GM12878 (cell line): ENCODE measurements at regions not wholly inside any gene's neighbourhood (a gene's known extent, or its start where the extent isn't known, plus 50 kb on each side); places are given as distances from the start of the nearest gene placed in this dataset.

Experiments used
- ATAC-seq: fragments of 200-7000 bp; cut with Tn5 transposase; 3 replicates; pipeline ENCODE4 v1.9.1; 2020; ENCODE audit warnings: mild to moderate bottlenecking, moderate library complexity
- BruUV-seq: library from RNA; stranded (reverse); fragments of 400-500 nt; replicated peaks from 2 replicates; lab custom pipeline; 2021; lab: Mats Ljungman, UMichigan
- CTCF ChIA-PET: fragments of 300-600 bp; sonication (Branson Sonifier 250); formaldehyde crosslinking; extraction: SDS; loops from one replicate; lab custom pipeline; 2021; ENCODE audit warnings: inconsistent platforms; lab: Yijun Ruan, JAX
- POLR2A ChIA-PET: fragments of 350-600 bp; formaldehyde crosslinking; extraction: SDS; loops from one replicate; lab custom pipeline; 2021; ENCODE audit warnings: inconsistent platforms; lab: Charles Lee
- RAD21 ChIA-PET: fragments of 300-600 bp; sonication (Branson Sonifier 250); formaldehyde crosslinking; loops from one replicate; lab custom pipeline; 2023; ENCODE audit warnings: antibody characterized with exemption; ENCODE audit not compliant: unreplicated experiment; lab: Charles Lee
- SMC1A ChIA-PET: fragments of 300-600 bp; sonication (Branson Sonifier 250); formaldehyde crosslinking; loops from one replicate; lab custom pipeline; 2023; ENCODE audit not compliant: unreplicated experiment, uncharacterized antibody; lab: Charles Lee
- DNase-seq: peaks from one replicate; pipeline ENCODE4 v3.0.0-alpha.2; 2011; ENCODE audit warnings: low read depth, low spot score
- FAIRE-seq: peaks from 3 replicates; lab custom pipeline; 2011; peaks lifted over from hg19 to GRCh38; lab: Jason Lieb, UNC
- H2AFZ ChIP-seq: 2 replicates; pipeline ENCODE4 v1.6.0; 2011; ENCODE audit warnings: low read depth, low read length, control low read depth; ENCODE audit not compliant: control insufficient read depth
- H3K27ac ChIP-seq: 2 replicates; pipeline ENCODE4 v1.5.1; 2011; ENCODE audit warnings: control low read depth; ENCODE audit not compliant: control insufficient read depth, insufficient read depth
- H3K27me3 ChIP-seq, 2 experiments: replicated peaks in 1 of 2; 2 replicates each; pipeline versions ENCODE4 v1.6.0 to v1.6.1; 2011; ENCODE audit warnings: low read length in 1 of 2; ENCODE audit not compliant: control insufficient read depth in 2 of 2, insufficient read depth in 2 of 2
- H3K36me3 ChIP-seq, 2 experiments: 2 replicates each; pipeline ENCODE4 v1.5.1; 2011; ENCODE audit warnings: low read length in 1 of 2; ENCODE audit not compliant: control insufficient read depth in 2 of 2, insufficient read depth in 2 of 2
- H3K4me1 ChIP-seq: 2 replicates; pipeline ENCODE4 v1.6.1; 2011; ENCODE audit warnings: mild to moderate bottlenecking, low read length, moderate library complexity, mixed read lengths; ENCODE audit not compliant: control insufficient read depth, insufficient read depth
- H3K4me2 ChIP-seq: 2 replicates; pipeline ENCODE4 v1.6.0; 2011; ENCODE audit warnings: control low read depth; ENCODE audit not compliant: control insufficient read depth, insufficient read depth
- H3K4me3 ChIP-seq: fragments of 200-600 bp; sonication (generic); 2 replicates; pipeline ENCODE4 v1.5.1; 2016
- H3K79me2 ChIP-seq: 2 replicates; pipeline ENCODE4 v1.6.0; 2011; ENCODE audit warnings: low read length; ENCODE audit not compliant: control insufficient read depth, insufficient read depth
- H3K9ac ChIP-seq: 2 replicates; pipeline ENCODE4 v1.8.0; 2011; ENCODE audit warnings: low read length, control low read depth, mixed read lengths; ENCODE audit not compliant: control insufficient read depth, insufficient read depth
- H3K9me3 ChIP-seq: replicated peaks from 3 replicates; pipeline ENCODE4 v1.5.1; 2011; ENCODE audit warnings: mild to moderate bottlenecking, low read length; ENCODE audit not compliant: control insufficient read depth, insufficient read depth
- H4K20me1 ChIP-seq: 2 replicates; pipeline ENCODE4 v1.6.0; 2011; ENCODE audit not compliant: control insufficient read depth, insufficient read depth
- FOXM1 ChIP-seq: IDR thresholded peaks from 2 replicates; pipeline ENCODE4 v1.6.1; 2012; ENCODE audit warnings: low read depth, mild to moderate bottlenecking, inconsistent platforms, low read length, moderate library complexity
- IKZF1 ChIP-seq: fragments of 450-650 bp; conservative IDR thresholded peaks from 2 replicates; pipeline ENCODE4 v1.6.1; 2017; ENCODE audit warnings: antibody characterized with exemption, mild to moderate bottlenecking
- MTA3 ChIP-seq: IDR thresholded peaks from 2 replicates; pipeline ENCODE4 v1.6.1; 2012; ENCODE audit warnings: low read length, inconsistent platforms, borderline replicate concordance
- SMAD1 ChIP-seq: fragments of 450-650 bp; IDR thresholded peaks from 2 replicates; pipeline ENCODE4 v1.6.1; 2018; ENCODE audit warnings: mild to moderate bottlenecking, low read depth; ENCODE audit not compliant: partially characterized antibody
- ZBED1 ChIP-seq: IDR thresholded peaks from 2 replicates; pipeline ENCODE4 v1.6.1; 2016; ENCODE audit warnings: borderline replicate concordance
- ZSCAN29 ChIP-seq: fragments of 450-650 bp; IDR thresholded peaks from 2 replicates; pipeline ENCODE4 v1.6.1; 2017; ENCODE audit warnings: mild to moderate bottlenecking, moderate library complexity
- in situ Hi-C: fragments of 300-500 bp; cut with MboI; formaldehyde crosslinking; loops from 9 replicates; pipeline ENCODE4 v1.14.3; 2018; ENCODE audit warnings: mixed read lengths
- intact Hi-C: fragments of 100-400 bp; cut with micrococcal nuclease; formaldehyde crosslinking; loops from one replicate; pipeline ENCODE4 v1.14.2; 2022; ENCODE audit not compliant: unreplicated experiment
- TF ChIP-seq, protein P1 (sequence below): fragments of 450-650 bp; formaldehyde crosslinking; IDR thresholded peaks from 2 replicates; pipeline ENCODE4 v1.4.0; 2020; ENCODE audit warnings: mild to moderate bottlenecking, moderate library complexity
- TF ChIP-seq, protein P2 (sequence below): fragments of 450-650 bp; IDR thresholded peaks from 2 replicates; pipeline ENCODE4 v1.6.1; 2017; ENCODE audit warnings: mild to moderate bottlenecking, moderate library complexity
- TF ChIP-seq, protein P3 (sequence below): fragments of 450-650 bp; formaldehyde crosslinking; IDR thresholded peaks from 2 replicates; pipeline ENCODE4 v1.4.0; 2022; ENCODE audit warnings: mild to moderate bottlenecking, moderate library complexity

DNA sequence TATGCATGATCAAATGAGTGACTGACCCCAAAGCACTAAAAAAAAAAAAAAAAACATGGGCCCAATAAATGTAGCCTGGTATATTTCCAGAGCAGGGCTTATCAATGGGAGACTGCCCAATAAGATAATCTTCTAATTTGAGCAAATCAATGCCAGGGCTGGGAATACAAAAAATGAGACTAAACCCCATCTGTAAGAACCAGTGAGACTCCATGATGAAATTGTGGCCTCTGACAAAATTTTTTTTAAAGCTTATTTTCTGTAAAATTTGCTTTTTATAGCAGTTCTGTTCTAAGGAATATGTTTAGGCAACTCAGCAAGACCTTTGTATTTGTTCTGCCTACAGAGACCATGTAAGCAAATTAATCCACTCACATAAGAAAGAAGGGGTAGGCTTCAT lies 186.8 kb upstream of the CCDC150 start:
- no peaks in the 10 kb centered on the region for H3K27me3 ChIP-seq
- H3K79me2 ChIP-seq = no peaks in the 10 kb centered on the region
- CTCF ChIA-PET = interaction anchor here (0.7 to 8.4 kb wide), 50 partner anchors 8 to 384 kb away, joined by 3 to 220 read pairs (median 10); partner anchors contain the start of gene DNAH7
- H3K27ac ChIP-seq = peak overlapping the region; percentile 64
- no peaks in the 10 kb centered on the region for H4K20me1 ChIP-seq
- H3K4me1 ChIP-seq = peaks cover 16% of the 10 kb centered on the region
- FAIRE-seq = no peak
- in situ Hi-C loops = loop anchor here (5.0 kb wide), 2 partner anchors 155 to 370 kb away; no protein-coding TSS in a partner anchor
- TF ChIP-seq SMAD1 = no peak
- no peak for TF ChIP-seq ZSCAN29
- no peak for TF ChIP-seq ZBED1
- TF ChIP-seq, protein P1, sequence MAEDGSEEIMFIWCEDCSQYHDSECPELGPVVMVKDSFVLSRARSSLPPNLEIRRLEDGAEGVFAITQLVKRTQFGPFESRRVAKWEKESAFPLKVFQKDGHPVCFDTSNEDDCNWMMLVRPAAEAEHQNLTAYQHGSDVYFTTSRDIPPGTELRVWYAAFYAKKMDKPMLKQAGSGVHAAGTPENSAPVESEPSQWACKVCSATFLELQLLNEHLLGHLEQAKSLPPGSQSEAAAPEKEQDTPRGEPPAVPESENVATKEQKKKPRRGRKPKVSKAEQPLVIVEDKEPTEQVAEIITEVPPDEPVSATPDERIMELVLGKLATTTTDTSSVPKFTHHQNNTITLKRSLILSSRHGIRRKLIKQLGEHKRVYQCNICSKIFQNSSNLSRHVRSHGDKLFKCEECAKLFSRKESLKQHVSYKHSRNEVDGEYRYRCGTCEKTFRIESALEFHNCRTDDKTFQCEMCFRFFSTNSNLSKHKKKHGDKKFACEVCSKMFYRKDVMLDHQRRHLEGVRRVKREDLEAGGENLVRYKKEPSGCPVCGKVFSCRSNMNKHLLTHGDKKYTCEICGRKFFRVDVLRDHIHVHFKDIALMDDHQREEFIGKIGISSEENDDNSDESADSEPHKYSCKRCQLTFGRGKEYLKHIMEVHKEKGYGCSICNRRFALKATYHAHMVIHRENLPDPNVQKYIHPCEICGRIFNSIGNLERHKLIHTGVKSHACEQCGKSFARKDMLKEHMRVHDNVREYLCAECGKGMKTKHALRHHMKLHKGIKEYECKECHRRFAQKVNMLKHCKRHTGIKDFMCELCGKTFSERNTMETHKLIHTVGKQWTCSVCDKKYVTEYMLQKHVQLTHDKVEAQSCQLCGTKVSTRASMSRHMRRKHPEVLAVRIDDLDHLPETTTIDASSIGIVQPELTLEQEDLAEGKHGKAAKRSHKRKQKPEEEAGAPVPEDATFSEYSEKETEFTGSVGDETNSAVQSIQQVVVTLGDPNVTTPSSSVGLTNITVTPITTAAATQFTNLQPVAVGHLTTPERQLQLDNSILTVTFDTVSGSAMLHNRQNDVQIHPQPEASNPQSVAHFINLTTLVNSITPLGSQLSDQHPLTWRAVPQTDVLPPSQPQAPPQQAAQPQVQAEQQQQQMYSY (CRISPR knock-in tag) = 0 out of 2 replicates have a peak, but pooled peaks have one; percentile 15
- TF ChIP-seq, protein P2, sequence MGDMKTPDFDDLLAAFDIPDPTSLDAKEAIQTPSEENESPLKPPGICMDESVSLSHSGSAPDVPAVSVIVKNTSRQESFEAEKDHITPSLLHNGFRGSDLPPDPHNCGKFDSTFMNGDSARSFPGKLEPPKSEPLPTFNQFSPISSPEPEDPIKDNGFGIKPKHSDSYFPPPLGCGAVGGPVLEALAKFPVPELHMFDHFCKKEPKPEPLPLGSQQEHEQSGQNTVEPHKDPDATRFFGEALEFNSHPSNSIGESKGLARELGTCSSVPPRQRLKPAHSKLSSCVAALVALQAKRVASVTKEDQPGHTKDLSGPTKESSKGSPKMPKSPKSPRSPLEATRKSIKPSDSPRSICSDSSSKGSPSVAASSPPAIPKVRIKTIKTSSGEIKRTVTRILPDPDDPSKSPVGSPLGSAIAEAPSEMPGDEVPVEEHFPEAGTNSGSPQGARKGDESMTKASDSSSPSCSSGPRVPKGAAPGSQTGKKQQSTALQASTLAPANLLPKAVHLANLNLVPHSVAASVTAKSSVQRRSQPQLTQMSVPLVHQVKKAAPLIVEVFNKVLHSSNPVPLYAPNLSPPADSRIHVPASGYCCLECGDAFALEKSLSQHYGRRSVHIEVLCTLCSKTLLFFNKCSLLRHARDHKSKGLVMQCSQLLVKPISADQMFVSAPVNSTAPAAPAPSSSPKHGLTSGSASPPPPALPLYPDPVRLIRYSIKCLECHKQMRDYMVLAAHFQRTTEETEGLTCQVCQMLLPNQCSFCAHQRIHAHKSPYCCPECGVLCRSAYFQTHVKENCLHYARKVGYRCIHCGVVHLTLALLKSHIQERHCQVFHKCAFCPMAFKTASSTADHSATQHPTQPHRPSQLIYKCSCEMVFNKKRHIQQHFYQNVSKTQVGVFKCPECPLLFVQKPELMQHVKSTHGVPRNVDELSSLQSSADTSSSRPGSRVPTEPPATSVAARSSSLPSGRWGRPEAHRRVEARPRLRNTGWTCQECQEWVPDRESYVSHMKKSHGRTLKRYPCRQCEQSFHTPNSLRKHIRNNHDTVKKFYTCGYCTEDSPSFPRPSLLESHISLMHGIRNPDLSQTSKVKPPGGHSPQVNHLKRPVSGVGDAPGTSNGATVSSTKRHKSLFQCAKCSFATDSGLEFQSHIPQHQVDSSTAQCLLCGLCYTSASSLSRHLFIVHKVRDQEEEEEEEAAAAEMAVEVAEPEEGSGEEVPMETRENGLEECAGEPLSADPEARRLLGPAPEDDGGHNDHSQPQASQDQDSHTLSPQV = peak; percentile 94
- no peak for TF ChIP-seq MTA3
- TF ChIP-seq, protein P3, sequence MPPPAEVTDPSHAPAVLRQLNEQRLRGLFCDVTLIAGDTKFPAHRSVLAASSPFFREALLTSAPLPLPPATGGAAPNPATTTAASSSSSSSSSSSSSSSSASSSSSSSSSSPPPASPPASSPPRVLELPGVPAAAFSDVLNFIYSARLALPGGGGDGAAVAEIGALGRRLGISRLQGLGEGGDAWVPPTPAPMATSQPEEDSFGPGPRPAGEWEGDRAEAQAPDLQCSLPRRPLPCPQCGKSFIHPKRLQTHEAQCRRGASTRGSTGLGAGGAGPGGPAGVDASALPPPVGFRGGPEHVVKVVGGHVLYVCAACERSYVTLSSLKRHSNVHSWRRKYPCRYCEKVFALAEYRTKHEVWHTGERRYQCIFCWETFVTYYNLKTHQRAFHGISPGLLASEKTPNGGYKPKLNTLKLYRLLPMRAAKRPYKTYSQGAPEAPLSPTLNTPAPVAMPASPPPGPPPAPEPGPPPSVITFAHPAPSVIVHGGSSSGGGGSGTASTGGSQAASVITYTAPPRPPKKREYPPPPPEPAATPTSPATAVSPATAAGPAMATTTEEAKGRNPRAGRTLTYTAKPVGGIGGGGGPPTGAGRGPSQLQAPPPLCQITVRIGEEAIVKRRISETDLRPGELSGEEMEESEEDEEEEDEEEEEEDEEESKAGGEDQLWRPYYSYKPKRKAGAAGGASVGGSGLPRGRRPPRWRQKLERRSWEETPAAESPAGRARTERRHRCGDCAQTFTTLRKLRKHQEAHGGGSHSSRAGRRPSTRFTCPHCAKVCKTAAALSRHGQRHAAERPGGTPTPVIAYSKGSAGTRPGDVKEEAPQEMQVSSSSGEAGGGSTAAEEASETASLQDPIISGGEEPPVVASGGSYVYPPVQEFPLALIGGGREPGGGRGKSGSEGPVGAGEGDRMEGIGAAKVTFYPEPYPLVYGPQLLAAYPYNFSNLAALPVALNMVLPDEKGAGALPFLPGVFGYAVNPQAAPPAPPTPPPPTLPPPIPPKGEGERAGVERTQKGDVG (CRISPR knock-in tag) = 0 out of 2 replicates have a peak, but pooled peaks have one; percentile 58
- TF ChIP-seq IKZF1 = no peak
- TF ChIP-seq FOXM1 = no peak
- intact Hi-C loops = loop anchor here (1.0 to 10.0 kb wide), 5 partner anchors 44 to 374 kb away; no protein-coding TSS in a partner anchor
- RAD21 ChIA-PET = interaction anchor here (0.7 to 5.8 kb wide), 46 partner anchors 8 to 385 kb away, joined by 3 to 126 read pairs (median 10); partner anchors contain the start of gene DNAH7
- no TSS peak for BruUV-seq
- peaks cover 5% of the 10 kb centered on the region; the same call in 2 of the 3 replicates for H3K9me3 ChIP-seq
- POLR2A ChIA-PET = interaction anchor here (0.7 to 2.5 kb wide), 6 partner anchors 11 to 157 kb away, joined by 3 to 7 read pairs (median 3); no protein-coding TSS in a partner anchor
- H3K36me3 ChIP-seq = no peaks in the 10 kb centered on the region
- SMC1A ChIA-PET = interaction anchor here (0.9 to 10.5 kb wide), 53 partner anchors 8 to 792 kb away, joined by 3 to 223 read pairs (median 9); partner anchors contain the start of gene DNAH7
- DNase-seq = no peak
- H2AFZ ChIP-seq = peak overlapping the region; percentile 91
- no peak overlapping the region for H3K4me3 ChIP-seq
- no peak; the same call in 2 of the 3 replicates for ATAC-seq
- no peak overlapping the region for H3K9ac ChIP-seq
- no peak overlapping the region for H3K4me2 ChIP-seq
